ENCODE measurements at regions not wholly inside any gene's neighbourhood (a gene's known extent, or its start where the extent isn't known, plus 50 kb on each side); places are given as distances from the start of the nearest gene placed in this dataset.

DNA sequence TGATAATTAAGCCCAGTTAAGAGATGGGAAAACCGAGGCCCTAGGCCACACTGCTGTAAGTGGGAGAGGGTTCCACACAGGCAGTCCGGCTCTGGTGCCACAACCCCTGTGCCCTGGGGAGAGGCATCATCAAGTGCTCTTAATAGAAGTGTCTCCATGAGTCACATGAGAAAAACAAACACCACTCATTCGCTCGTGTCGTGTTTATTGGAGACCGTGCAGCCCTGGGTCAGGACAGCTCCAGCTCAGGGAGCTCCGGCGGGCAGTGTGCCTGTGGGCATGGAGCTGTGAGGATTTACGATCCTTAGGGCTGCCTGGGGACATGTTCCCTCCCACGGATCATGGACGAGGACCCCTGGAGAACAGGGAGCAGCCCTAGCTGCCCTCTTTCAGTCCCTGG lies 658.5 kb downstream of the AJAP1 start:
- no peak for DNase-seq

GRCh38 chr1:5312293-5312674 lies 657.9 kb downstream of the AJAP1 start:
- DNase-seq = no peak

- no peak for DNase-seq
Measured at GRCh38 chr1:5311634-5312292, 657.4 kb downstream of the AJAP1 start.

DNA sequence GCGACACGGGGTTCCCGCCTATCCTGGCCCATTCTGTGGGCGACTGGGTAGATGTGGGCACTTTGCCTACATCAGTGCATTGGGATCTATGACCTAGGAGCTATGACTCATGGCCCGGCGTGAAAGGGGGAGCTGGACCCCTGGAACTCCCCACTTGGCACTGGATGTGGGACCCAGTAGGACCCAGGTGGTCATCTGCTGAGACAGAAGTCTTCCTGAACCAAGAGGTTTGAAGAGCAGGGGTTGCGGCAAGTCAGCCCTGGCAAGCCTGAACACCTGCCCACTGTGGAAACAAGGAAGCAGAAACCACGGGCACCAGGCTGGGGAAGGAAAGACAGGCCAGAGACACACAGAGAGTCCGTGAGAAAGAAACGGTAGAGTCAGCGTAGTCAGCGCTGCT lies 656.7 kb downstream of the AJAP1 start:
- DNase-seq = no peak

DNA sequence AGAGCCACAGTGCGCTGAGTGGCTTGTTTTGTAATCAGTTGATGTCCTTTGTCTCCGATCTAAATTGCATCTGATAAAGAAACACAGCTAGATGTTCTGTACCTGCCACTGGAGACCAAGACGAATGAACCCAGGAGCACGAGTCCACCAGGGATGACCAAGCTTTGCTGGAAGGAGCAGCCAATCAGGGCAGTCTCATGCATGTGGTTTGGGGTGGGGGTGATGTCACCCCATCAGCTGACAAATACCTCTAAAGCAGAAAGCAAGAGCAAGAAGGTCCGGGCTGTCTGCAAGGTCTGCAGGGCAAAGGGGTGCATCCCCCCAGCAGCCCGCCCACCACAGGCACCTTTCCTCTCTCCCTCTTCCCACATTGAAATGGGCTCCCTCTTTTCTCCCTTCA lies 653.8 kb downstream of the AJAP1 start:
- no peak for DNase-seq

DNA sequence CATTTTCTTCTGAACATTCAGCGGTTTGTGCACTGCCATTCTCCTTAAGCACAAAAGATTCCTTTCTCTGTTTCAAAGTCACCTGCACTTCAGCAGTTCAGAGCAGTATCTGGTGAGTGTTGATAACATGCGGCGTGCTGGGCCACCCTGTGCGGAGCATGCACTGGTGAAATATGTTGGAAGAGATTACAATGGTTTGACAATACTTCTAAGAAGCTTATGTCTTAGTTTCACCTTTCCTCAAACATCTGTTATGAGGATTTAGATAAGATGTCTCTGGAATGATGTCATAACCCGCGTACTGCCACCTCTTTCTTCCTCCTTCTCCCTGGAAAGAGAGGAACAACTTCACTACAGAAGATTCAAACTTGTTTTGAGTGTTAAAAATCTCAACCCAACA lies 650.3 kb downstream of the AJAP1 start:
- DNase-seq = no peak

- DNase-seq = no peak
Measured at GRCh38 chr1:5298376-5298775, 644.0 kb downstream of the AJAP1 start.

DNA sequence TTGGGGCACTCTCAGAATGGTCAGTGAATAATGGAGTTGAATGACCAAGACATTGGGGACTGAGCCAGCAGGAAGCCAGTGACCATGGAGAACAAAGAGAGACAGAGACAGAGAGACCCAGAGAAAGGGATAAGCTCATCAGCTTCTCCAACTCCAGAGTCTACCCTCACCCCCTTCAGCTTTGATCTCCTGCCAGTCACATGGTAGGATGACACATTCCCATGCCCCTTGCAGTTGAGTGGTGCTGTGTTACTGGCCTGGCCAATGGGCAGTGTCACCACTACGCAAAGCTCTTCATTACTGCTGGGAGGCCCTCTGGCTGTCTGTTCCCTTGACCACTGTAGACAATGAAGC lies 643.5 kb downstream of the AJAP1 start:
- DNase-seq = no peak

DNA sequence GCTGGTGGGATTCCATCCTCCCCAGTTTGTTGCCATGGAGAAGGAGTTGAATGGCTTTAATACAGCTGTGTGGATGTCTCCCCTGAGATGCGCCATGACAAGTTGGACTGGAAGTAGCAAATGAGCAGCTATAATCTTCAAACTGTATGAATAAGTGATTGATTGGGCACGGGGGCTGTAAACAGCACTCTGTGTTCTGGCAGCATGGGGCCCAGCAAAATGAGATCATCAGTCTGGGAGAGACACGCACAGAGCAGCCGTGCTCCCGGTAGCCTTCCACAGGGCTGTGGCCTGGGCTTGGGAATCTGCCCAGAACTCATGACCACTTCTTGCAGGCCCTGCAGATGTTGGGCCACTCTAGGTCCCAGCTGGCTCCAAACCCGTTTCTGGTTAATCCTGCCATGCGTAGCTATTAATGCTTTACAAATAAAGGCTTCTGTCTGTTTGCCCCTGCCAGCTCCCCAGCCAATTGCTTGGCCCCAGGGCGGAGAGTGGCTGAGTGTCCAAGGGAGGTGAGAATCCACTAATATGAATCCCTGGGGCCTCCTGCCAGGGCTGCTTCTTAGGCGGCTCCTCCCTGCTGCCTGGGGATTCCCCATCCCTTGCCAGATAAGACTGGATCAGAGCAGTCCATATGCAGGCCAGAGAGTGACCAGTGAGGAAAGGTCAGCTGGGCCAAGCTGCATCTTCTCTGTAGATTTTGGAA lies 642.9 kb downstream of the AJAP1 start:
- no peak for DNase-seq

DNA sequence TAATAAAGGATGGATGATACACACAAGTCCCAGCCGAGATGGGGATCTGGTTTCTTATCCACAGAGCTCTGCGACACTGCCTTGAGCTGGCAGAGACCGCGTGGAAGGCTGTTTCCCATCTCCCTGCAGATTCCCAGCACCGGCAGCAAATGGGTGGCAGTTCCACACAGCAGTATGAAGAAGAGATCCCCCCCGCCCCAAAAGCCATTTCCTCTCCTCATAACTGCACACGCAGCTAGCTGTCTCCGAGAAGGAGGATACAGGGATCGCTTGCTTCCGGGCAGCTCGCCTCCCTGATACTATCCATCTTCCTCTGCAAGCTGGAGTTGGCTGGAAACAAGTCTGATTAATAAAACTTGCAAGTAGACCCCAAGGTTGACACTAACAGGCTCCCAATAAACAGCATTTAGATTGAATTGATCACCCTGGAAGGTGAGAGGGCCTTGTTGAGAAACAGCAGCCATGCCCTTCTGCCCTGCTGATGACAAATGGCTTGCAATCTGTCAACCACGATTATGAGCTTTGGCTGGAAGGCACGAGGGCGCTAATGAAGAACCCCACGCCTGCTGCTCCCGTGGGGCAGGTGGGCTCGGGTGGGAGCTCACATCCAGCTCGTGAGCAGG lies 642.3 kb downstream of the AJAP1 start:
- DNase-seq = no peak

DNA sequence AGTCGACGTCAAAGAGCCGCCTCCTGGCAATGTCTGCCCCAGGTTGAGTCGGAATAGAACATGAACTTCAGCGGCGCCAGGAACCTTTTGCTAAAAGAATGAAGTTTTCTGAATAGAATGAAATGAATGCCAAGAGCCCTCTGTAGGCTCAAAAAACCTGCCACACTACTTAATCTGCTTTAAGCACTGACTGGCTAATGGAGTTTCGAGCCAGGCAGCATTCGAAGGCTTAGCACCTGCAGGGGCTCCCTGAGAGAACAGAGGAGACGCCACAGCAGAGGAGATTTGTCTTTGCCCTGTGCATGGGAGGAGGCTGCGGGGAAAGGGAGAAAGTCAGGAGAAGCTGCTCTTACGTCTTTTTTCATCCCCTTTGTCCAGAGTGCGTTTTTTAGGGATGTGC lies 641.7 kb downstream of the AJAP1 start:
- DNase-seq = no peak

DNA sequence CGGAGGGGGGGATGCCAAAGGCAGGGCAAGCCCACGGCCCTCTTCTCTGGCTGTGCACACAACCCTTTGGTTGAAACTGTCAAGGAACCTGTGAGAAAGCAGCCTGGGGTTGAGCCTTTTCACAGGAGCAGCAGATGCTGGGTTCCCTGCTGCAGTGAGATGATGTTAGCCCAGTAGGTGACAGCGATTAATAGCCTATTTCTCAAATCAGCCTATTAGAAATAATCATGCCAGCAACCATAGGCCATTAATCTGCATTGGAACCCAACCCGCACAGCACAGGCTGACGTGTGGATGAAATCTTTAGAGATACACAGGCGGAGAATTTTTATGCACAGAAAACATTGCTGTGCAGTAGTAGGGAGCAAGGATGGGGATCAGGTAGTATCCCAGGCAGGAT lies 637.5 kb downstream of the AJAP1 start:
- no peak for DNase-seq

DNA sequence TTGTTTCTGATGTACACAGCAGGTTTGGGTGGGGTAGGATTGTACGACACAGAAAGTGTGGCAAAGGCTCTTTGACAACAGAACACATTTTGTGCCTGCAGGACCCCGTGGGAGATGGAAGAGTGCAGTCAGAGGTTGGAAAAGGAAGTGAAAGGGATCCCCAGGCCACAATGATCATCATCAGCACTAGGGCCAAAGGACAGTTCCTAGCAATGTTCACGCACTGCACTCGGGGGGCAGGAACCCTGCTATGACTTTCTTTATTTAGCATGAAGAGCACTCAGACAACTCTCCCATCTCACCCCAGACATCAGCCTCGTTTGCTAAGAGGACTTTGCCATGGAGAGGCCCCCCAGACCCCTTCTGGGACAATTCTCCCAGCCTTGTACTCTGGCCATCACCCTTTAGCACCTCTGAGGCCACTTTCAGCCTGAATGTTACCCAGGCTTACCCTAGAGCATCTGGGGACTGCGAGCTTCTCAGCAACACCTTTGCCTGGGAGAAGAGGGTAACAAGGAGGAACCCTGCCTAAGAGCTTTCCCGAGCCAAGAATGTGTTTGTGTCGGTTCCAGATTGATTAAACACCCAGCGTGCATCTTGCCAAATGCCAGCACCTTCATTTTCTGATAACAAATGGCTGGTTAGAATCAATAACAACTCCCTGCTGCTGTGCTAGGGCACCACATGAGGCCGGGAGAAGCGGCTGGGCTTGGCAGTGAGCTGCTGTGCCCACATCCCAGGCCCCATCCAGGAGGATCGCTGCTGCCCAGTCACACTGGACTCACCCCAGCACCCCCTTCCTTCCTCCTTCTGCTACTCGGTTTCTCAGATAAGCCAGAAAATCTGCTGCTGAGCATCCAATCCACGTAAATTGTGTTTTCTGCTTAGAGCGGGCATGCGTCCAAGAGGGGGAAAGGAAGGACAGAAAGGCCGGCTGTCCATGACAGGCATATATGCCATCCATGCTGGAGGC lies 633.1 kb downstream of the AJAP1 start:
- no peak for DNase-seq

- DNase-seq = no peak
Measured at GRCh38 chr1:5286244-5286643, 631.8 kb downstream of the AJAP1 start.

GRCh38 chr1:5274527-5274926 lies 620.1 kb downstream of the AJAP1 start:
- DNase-seq = no peak

- DNase-seq = no peak
Measured at GRCh38 chr1:5273280-5274003, 619.0 kb downstream of the AJAP1 start.

GRCh38 chr1:5272325-5272724 lies 617.9 kb downstream of the AJAP1 start:
- no peak for DNase-seq

DNA sequence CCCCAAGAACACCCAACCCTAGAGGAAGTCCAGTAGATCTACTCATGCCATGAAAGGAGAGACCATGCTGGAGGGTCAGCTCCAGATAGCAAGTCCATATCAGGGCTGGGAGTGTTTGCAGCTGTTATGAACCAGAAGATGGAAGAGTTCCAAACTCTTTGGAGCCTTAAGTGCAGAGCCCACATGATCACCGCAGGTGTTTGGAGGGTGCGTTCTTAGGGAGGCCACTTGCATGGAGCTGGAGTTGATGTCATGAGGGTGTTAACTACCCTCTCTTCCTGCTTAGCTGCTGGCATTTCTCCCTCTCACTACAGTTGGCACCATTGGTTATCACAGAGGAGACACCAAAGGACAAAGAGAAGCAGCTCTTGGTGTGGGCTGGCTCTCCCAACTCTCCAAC lies 616.9 kb downstream of the AJAP1 start:
- no peak for DNase-seq

- no peak for DNase-seq
Measured at GRCh38 chr1:5269901-5270300, 615.5 kb downstream of the AJAP1 start.

DNA sequence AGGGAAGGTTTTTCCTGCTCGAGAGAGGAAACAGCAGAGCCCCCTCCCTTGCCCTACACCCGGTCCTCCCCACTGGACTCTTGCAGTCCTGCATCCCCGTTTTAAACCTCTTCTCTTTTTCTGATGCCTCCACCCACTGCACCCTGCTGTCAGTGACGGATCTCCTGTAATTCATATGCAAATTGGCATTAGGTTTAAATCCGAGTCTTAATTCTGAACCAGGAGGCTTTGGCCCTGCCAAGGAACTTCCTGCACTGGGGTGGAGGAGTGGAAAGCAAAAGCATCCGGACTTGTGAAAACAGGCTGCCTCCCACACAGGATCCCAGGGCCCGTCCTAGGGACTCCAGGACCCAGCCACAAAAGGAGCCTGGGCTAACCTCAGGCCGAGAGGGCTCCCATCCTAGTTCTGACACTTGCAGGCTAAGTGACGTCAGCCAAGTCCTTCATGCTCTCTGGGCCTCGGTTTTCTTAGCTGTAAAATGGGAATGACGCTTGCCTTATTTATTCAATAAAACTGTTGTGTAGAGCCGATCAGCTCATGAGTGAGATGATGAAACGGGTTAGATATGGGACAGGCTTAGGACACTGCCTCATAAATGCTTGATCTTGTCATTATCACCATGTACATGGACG lies 613.3 kb downstream of the AJAP1 start:
- DNase-seq = no peak

DNA sequence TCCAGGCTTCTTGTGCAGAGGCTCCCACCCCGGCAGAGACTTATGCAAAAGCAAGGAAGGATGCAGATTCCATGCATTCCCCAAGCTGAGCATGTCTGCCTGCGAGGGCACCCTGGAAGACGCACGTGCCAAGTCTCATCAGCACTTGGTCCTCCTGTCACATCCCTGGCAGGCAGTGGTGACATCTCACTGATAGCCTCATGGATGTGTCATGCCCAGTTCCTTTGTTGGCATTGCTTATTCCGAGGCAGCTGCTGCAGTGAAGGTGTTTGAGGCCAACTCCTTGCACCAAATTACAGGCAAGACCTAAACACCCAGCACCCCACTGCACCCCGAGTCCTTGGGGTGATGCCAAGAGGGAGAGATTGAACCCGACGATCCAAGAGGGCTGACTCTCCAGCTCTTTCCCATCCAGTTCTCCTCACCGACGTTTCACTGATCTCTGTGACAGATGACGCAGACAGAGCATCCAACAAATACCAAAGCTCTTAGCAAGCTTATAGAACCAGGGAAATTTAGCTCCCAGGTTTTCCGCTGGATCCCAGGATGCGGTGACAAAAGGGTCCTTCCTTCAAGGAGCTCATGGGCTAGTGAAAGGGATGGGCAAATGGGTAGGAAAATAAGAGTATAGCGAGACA lies 611.1 kb downstream of the AJAP1 start:
- DNase-seq = no peak

DNA sequence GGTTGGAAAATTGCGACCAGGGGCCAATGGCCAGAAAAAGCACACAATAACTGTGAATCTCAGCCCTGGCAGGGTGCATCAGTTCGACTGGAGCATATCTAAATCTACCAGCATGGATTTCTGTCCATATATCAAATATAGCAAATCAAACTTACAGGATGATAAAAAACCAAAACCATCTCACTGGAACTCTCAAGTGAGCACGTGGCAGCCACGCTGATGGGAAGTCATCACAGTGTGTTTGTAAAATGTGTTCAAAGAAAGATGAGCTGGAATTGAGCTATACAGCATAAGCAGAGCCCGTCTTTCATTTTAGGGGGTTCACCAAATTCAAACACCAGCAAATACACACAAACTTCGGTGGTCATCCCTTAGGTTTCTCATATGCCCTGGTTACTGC lies 610.1 kb downstream of the AJAP1 start:
- no peak for DNase-seq

Measured in KG1 (cell line).